HG03045 (cell line): ENCODE measurements at regions not wholly inside any gene's neighbourhood (a gene's known extent, or its start where the extent isn't known, plus 50 kb on each side); places are given as distances from the start of the nearest gene placed in this dataset.

ENCODE experiments used
- ATAC-seq: cut with Tn5 transposase; IDR thresholded peaks from one replicate; pipeline ENCODE4 v1.9.1; 2021; ENCODE audit warnings: mild to moderate bottlenecking, moderate library complexity; ENCODE audit not compliant: unreplicated experiment

GRCh38 chr18:60445341-60445740 is 72.8 kb upstream of the MC4R start:
- ATAC-seq: no peak

GRCh38 chr18:60446821-60447220 is 74.2 kb upstream of the MC4R start:
- ATAC-seq: no peak

- no peak for ATAC-seq
These were observed 76.1 kb upstream of the MC4R start for GRCh38 chr18:60448487-60449267.

- no peak for ATAC-seq
These were observed 79.8 kb upstream of the MC4R start for GRCh38 chr18:60452421-60452820.

GRCh38 chr18:60466677-60467076 is 94.1 kb upstream of the MC4R start:
- ATAC-seq: no peak

DNA sequence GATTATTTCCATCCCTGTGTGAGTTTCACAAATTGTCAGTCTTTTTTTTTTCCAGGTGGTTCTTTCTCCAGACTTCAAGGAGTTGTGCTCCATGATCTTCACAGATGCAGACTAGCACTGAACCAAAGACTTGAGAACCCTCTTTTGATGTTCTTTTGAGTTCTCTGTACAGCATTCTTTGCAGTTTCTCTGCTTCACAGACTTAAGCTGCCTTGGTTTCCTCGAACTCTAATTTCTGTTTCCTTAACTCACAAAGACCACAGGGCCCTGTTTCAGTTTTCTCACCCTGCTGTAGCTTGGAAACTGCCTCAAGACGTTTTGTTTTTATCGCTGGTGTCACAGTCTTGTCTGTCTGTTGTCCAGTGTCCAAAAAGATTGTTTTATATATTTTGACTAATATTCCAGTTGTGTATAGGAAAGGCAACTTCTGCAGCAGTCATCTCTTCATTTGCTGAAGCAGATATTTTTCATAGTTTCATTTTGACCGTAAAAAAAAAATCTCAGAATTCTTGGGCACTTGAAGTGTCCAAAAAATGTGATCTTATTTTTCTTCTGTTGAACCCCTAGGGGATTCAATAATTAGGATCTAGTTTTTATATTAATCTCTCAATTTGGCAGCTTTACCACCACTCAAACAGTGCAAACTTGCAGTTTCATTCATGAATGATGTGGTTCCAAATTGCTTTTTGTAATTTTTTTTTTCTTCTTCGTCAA is 97.0 kb upstream of the MC4R start:
- no peak for ATAC-seq

- ATAC-seq: no peak
These were observed 99.1 kb upstream of the MC4R start for GRCh38 chr18:60471652-60472051.

- no peak for ATAC-seq
These were observed 112.6 kb upstream of the MC4R start for GRCh38 chr18:60485201-60485600.

- no peak for ATAC-seq
These were observed 120.5 kb upstream of the MC4R start for GRCh38 chr18:60493066-60493465.

GRCh38 chr18:60499675-60500074 is 127.1 kb upstream of the MC4R start:
- no peak for ATAC-seq

DNA sequence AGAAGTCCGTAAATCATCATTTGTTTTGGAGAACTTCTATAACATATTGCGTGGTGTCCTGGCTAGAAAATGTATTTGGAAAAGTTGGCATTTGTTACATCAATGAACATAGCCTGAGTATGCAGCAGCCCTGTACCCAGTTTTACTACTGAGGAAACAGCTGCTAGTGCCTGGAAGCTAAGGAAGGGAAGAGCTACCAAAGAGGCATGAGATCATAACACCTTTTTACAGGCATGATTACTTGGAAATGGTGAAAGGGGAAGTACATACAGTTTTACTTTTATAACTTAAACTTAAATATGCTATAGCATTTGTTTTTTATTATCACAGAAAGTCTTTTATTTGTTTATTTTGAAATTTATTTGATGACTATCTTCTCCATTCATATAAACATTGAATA is 128.4 kb upstream of the MC4R start:
- no peak for ATAC-seq

DNA sequence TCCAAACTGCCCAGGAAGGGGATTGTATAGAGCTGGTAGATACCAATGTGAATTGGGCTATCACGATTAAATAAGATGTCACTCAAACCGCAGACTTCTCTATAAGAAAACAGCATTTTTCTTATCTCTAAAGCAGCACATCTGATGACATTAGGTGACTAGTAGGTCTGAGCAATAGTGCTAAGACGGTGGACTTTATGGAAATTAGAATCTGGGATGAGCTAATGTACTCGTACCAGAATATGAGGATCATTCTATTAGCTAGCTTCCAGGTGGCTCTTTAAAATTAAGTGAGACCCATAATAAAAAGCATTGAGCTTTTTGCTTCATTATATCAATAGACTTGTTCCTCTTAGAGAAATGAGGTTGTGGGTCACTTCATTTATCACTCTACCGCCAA is 130.0 kb upstream of the MC4R start:
- no peak for ATAC-seq

GRCh38 chr18:60503199-60503598 is 130.6 kb upstream of the MC4R start:
- ATAC-seq: no peak

GRCh38 chr18:60506190-60506589 is 133.6 kb upstream of the MC4R start:
- ATAC-seq: no peak

DNA sequence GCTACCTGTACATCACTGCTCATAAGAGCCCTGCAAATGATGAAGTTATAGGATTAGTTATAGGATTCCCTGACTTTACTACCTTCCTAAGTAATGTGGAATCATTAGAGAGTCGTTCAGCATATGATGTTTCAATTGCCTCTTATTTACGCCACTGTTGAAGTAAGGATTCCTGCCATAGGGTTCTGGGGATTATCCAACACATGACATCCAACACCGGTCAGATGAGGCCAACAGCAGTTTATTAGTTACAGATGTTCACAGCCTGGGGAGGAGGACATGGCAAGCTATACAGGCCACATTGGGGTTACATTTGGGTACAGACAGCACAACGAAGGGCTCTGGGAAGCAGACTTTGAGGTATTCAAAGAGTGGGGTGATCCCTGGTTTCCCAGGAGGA is 134.1 kb upstream of the MC4R start:
- no peak for ATAC-seq

- no peak for ATAC-seq
These were observed 135.5 kb upstream of the MC4R start for GRCh38 chr18:60508108-60508507.

DNA sequence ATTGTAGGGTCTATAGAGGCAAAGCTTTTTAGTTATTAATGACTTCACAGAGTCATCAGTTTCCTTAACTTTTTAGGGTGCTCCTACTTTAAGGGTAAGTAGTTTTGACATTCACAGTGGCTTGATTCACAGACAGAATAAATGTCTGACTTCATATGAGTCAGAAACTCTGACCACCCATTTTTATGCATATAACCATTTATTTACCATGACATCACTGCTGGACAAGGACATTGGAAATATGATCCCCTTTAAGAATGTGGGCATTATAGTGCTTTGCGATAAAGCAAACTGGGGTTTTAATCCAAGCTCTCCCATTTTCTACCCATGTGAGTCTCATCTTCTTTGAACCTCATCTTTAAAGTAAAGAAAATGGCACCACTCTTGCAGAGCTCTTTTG is 162.0 kb upstream of the MC4R start:
- ATAC-seq: no peak

GRCh38 chr18:60537074-60537473 is 164.5 kb upstream of the MC4R start:
- ATAC-seq: no peak

- ATAC-seq: no peak
These were observed 166.3 kb upstream of the MC4R start for GRCh38 chr18:60538891-60539290.

DNA sequence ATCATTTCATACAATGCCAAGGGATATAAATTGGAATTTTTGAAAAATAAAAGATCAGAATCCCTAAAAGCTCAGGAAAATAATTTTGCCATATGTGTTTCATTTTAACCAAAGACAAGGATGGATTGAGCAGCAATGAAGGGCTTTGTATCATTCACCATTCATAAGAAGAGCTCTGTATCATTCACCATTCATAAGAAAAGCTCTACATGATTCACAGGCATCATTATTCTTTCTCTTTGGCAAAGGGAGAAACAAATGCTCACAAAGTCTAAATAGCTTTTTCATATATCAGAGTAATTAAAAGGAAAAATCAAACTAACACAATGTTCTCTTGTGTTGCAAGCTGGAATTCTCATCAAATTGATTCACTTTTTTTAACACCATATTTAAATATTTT is 169.1 kb upstream of the MC4R start:
- no peak for ATAC-seq

- ATAC-seq: no peak
These were observed 171.1 kb upstream of the MC4R start for GRCh38 chr18:60543646-60544045.

GRCh38 chr18:60549338-60549960 is 176.9 kb upstream of the MC4R start:
- no peak for ATAC-seq
